H9 (cell line): ENCODE measurements at regions not wholly inside any gene's neighbourhood (a gene's known extent, or its start where the extent isn't known, plus 50 kb on each side); places are given as distances from the start of the nearest gene placed in this dataset.

Source experiments
- DNase-seq: peaks from one replicate; pipeline ENCODE4 v3.0.0-alpha.2; 2017
- H2AFZ ChIP-seq: one replicate; pipeline ENCODE4 v1.6.1; 2013; ENCODE audit warnings: mild to moderate bottlenecking, low read length, control low read depth, moderate library complexity
- H2AK5ac ChIP-seq: 2 replicates; pipeline ENCODE4 v1.6.1; 2013; ENCODE audit warnings: low read length, control low read depth, mixed read lengths; ENCODE audit not compliant: insufficient read length
- H2BK120ac ChIP-seq: one replicate; pipeline ENCODE4 v1.6.1; 2013; ENCODE audit warnings: low read depth, mild to moderate bottlenecking, low read length, control low read depth, inconsistent platforms; ENCODE audit not compliant: poor library complexity, severe bottlenecking
- H2BK12ac ChIP-seq: 2 replicates; pipeline ENCODE4 v1.6.1; 2013; ENCODE audit warnings: low read length, control low read depth, mixed read lengths, low read depth; ENCODE audit not compliant: insufficient read length
- H2BK15ac ChIP-seq: 2 replicates; pipeline ENCODE4 v1.6.1; 2013; ENCODE audit warnings: low read depth, low read length, control low read depth
- H2BK20ac ChIP-seq: one replicate; pipeline ENCODE4 v1.6.1; 2013; ENCODE audit warnings: low read depth, mild to moderate bottlenecking, low read length, control low read depth, inconsistent platforms; ENCODE audit not compliant: poor library complexity, severe bottlenecking
- H2BK5ac ChIP-seq: 2 replicates; pipeline ENCODE4 v1.6.1; 2013; ENCODE audit warnings: low read length, control low read depth, mixed read lengths; ENCODE audit not compliant: insufficient read length
- H3K14ac ChIP-seq: 2 replicates; pipeline ENCODE4 v1.6.1; 2013; ENCODE audit warnings: low read length, control low read depth; ENCODE audit not compliant: insufficient read depth
- H3K18ac ChIP-seq: 2 replicates; pipeline ENCODE4 v1.6.1; 2013; ENCODE audit warnings: low read depth, mild to moderate bottlenecking, mixed read lengths, low read length, control low read depth; ENCODE audit not compliant: insufficient read length
- H3K23ac ChIP-seq: 2 replicates; pipeline ENCODE4 v1.6.1; 2013; ENCODE audit warnings: low read length, control low read depth, mixed read lengths, low read depth; ENCODE audit not compliant: insufficient read length
- H3K23me2 ChIP-seq: 2 replicates; pipeline ENCODE4 v1.6.1; 2013; ENCODE audit warnings: low read depth, mild to moderate bottlenecking, mixed read lengths, low read length, control low read depth; ENCODE audit not compliant: insufficient read length, poor library complexity, severe bottlenecking
- H3K27ac ChIP-seq: 2 replicates; pipeline ENCODE4 v1.5.1; 2013; ENCODE audit warnings: low read length, control low read depth, mixed read lengths, low read depth; ENCODE audit not compliant: insufficient read length
- H3K27me3 ChIP-seq: 2 replicates; pipeline ENCODE4 v1.6.1; 2013; ENCODE audit warnings: low read length, control low read depth, inconsistent platforms; ENCODE audit not compliant: insufficient read depth
- H3K4ac ChIP-seq: 2 replicates; pipeline ENCODE4 v1.6.1; 2013; ENCODE audit warnings: low read depth, mild to moderate bottlenecking, control low read depth, inconsistent platforms, low read length, moderate library complexity
- H3K4me1 ChIP-seq: 2 replicates; pipeline ENCODE4 v1.6.1; 2013; ENCODE audit warnings: low read length, control low read depth, inconsistent platforms; ENCODE audit not compliant: insufficient read depth
- H3K4me2 ChIP-seq: 2 replicates; pipeline ENCODE4 v1.6.1; 2013; ENCODE audit warnings: low read length, control low read depth, mixed read lengths; ENCODE audit not compliant: insufficient read length, insufficient read depth
- H3K56ac ChIP-seq: 2 replicates; pipeline ENCODE4 v1.6.1; 2013; ENCODE audit warnings: low read depth, mild to moderate bottlenecking, mixed read lengths, low read length, control low read depth; ENCODE audit not compliant: insufficient read length
- H3K79me1 ChIP-seq: 2 replicates; pipeline ENCODE4 v1.6.1; 2013; ENCODE audit warnings: low read depth, mild to moderate bottlenecking, moderate library complexity, low read length, control low read depth, inconsistent platforms; ENCODE audit not compliant: insufficient read depth, poor library complexity, severe bottlenecking
- H3K79me2 ChIP-seq: 2 replicates; pipeline ENCODE4 v1.6.1; 2013; ENCODE audit warnings: low read length, control low read depth, inconsistent platforms; ENCODE audit not compliant: insufficient read depth
- H3K9ac ChIP-seq: 2 replicates; pipeline ENCODE4 v1.6.1; 2013; ENCODE audit warnings: low read length, control low read depth, mixed read lengths; ENCODE audit not compliant: insufficient read length; ENCODE audit errors: extremely low read depth
- H3K9me3 ChIP-seq: one replicate; pipeline ENCODE4 v1.6.1; 2013; ENCODE audit warnings: low read depth, low read length, inconsistent platforms; ENCODE audit not compliant: control insufficient read depth
- H3T11ph ChIP-seq: one replicate; pipeline ENCODE4 v1.6.1; 2013; ENCODE audit warnings: mild to moderate bottlenecking, low read length, control low read depth, inconsistent platforms
- H4K20me1 ChIP-seq: one replicate; pipeline ENCODE4 v1.6.1; 2013; ENCODE audit not compliant: control insufficient read depth, insufficient read length, insufficient read depth
- H4K5ac ChIP-seq: 2 replicates; pipeline ENCODE4 v1.6.1; 2013; ENCODE audit warnings: low read depth, mild to moderate bottlenecking, mixed read lengths, low read length, control low read depth; ENCODE audit not compliant: insufficient read length
- H4K8ac ChIP-seq: replicated peaks from 2 replicates; pipeline ENCODE4 v1.6.1; 2013; ENCODE audit warnings: low read length, control low read depth, mixed read lengths, low read depth; ENCODE audit not compliant: insufficient read length
- H4K91ac ChIP-seq: 2 replicates; pipeline ENCODE4 v1.6.1; 2013; ENCODE audit warnings: low read depth, mild to moderate bottlenecking, moderate library complexity, mixed read lengths, low read length, control low read depth; ENCODE audit not compliant: insufficient read length
- H3K27ac Mint-ChIP-seq, 3 experiments: 2 replicates in 2 of 3; 3 replicates in 1 of 3; pipeline ENCODE4 v1.8.0; 2020 to 2021; ENCODE audit warnings: mixed read lengths in 3 of 3, mild to moderate bottlenecking in 1 of 3, moderate library complexity in 1 of 3
- H3K27me3 Mint-ChIP-seq: 2 replicates; pipeline ENCODE4 v1.8.0; 2021; ENCODE audit warnings: low read depth, mild to moderate bottlenecking, moderate library complexity, mixed read lengths
- H3K36me3 Mint-ChIP-seq, 3 experiments: 2 replicates in 2 of 3; 3 replicates in 1 of 3; pipeline ENCODE4 v1.8.0; 2020 to 2021; ENCODE audit warnings: low read depth in 3 of 3, mixed read lengths in 3 of 3; ENCODE audit not compliant: insufficient read depth in 1 of 3
- H3K4me1 Mint-ChIP-seq, 2 experiments: 2 replicates each; pipeline ENCODE4 v1.8.0; 2020; ENCODE audit warnings: mixed read lengths in 2 of 2
- H3K4me3 Mint-ChIP-seq, 2 experiments: 2 replicates in 1 of 2; 3 replicates in 1 of 2; pipeline ENCODE4 v1.8.0; 2020 to 2021; ENCODE audit warnings: mild to moderate bottlenecking in 2 of 2, mixed read lengths in 2 of 2, moderate library complexity in 1 of 2
- H3K9me3 Mint-ChIP-seq, 2 experiments: 2 replicates in 1 of 2; 3 replicates in 1 of 2; pipeline ENCODE4 v1.8.0; 2020; ENCODE audit warnings: mild to moderate bottlenecking in 2 of 2, mixed read lengths in 2 of 2, moderate library complexity in 1 of 2
- WGBS: extraction: QIAGEN DNeasy Blood & Tissue Kit; methylation state at CpG from one replicate; pipeline ENCODE4 v1.1.7; 2013; ENCODE audit warnings: missing lambda C conversion rate, low lambda C conversion rate, mixed read lengths; ENCODE audit not compliant: insufficient read length; ENCODE audit errors: extremely low coverage; 5-methylcytosine and 5-hydroxymethylcytosine counted together
- TF ChIP-seq, protein P1 (sequence below): fragments of 200-600 bp; sonication (generic); conservative IDR thresholded peaks from 3 replicates; pipeline ENCODE4 v1.8.0; 2021; ENCODE audit warnings: antibody characterized with exemption, mild to moderate bottlenecking

DNA sequence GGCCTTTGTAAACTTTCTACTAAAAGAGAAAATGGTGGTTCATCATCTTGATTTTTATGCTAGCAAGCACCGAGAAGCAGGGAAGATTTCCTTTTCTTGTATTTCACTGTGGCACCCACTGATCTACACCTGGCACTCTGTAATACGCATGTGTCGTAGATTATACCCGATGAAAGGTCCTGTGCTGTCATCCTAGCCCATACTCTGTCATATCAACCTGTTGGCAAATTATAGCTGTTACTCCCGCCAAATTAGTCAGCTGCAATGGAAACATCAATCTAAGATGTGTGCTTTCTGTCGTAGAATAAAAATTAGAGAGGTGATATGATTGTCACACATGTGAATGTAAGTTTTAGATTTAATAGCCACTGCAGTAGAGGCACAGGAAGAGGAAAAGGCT is 263.4 kb upstream of the PITX2 start:
- H3K23me2 ChIP-seq: no peaks in the 10 kb centered on the region
- H3K23ac ChIP-seq: no peak overlapping the region
- H3K4me2 ChIP-seq: no peak overlapping the region
- no peak overlapping the region for H3K18ac ChIP-seq
- no peaks in the 10 kb centered on the region for H3K79me1 ChIP-seq
- H4K91ac ChIP-seq: no peak overlapping the region
- H3T11ph ChIP-seq: no peak overlapping the region
- TF ChIP-seq, protein P1, sequence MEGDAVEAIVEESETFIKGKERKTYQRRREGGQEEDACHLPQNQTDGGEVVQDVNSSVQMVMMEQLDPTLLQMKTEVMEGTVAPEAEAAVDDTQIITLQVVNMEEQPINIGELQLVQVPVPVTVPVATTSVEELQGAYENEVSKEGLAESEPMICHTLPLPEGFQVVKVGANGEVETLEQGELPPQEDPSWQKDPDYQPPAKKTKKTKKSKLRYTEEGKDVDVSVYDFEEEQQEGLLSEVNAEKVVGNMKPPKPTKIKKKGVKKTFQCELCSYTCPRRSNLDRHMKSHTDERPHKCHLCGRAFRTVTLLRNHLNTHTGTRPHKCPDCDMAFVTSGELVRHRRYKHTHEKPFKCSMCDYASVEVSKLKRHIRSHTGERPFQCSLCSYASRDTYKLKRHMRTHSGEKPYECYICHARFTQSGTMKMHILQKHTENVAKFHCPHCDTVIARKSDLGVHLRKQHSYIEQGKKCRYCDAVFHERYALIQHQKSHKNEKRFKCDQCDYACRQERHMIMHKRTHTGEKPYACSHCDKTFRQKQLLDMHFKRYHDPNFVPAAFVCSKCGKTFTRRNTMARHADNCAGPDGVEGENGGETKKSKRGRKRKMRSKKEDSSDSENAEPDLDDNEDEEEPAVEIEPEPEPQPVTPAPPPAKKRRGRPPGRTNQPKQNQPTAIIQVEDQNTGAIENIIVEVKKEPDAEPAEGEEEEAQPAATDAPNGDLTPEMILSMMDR: no peak
- no peak overlapping the region for H2BK12ac ChIP-seq
- H3K56ac ChIP-seq: no peak overlapping the region
- no CpG with 5 or more reads among the region's 6 CpGs for WGBS
- H3K9me3 ChIP-seq: no peaks in the 10 kb centered on the region
- no peaks in the 10 kb centered on the region for H3K79me2 ChIP-seq
- H4K20me1 ChIP-seq: no peaks in the 10 kb centered on the region
- H4K8ac ChIP-seq: no peak overlapping the region
- no peak overlapping the region for H3K14ac ChIP-seq
- no peak overlapping the region for H2AFZ ChIP-seq
- H2AK5ac ChIP-seq: no peak overlapping the region
- no peaks in the 10 kb centered on the region for H3K27me3 Mint-ChIP-seq
- no peak overlapping the region for H3K27ac ChIP-seq
- H2BK20ac ChIP-seq: no peak overlapping the region
- no peak overlapping the region for H3K27ac Mint-ChIP-seq
- H3K4me1 Mint-ChIP-seq: no peaks in the 10 kb centered on the region
- H3K4ac ChIP-seq: no peak overlapping the region
- no peak for DNase-seq
- no peaks in the 10 kb centered on the region for H3K27me3 ChIP-seq
- no peak overlapping the region for H2BK120ac ChIP-seq
- H3K36me3 Mint-ChIP-seq: no peaks in the 10 kb centered on the region
- no peak overlapping the region for H2BK15ac ChIP-seq
- no peak overlapping the region for H3K9ac ChIP-seq
- no peaks in the 10 kb centered on the region for H3K4me1 ChIP-seq
- H4K5ac ChIP-seq: no peak overlapping the region
- H3K9me3 Mint-ChIP-seq: no peaks in the 10 kb centered on the region
- no peak overlapping the region for H3K4me3 Mint-ChIP-seq
- H2BK5ac ChIP-seq: no peak overlapping the region
